HG03103 (cell line): ENCODE measurements at regions not wholly inside any gene's neighbourhood (a gene's known extent, or its start where the extent isn't known, plus 50 kb on each side); places are given as distances from the start of the nearest gene placed in this dataset.
"Not testable (repeated sequence)": the region's sequence is repeated elsewhere in the genome, so short reads cannot be mapped to it uniquely, and the experiment has no call there.

Experiments
- ATAC-seq: cut with Tn5 transposase; IDR thresholded peaks from one replicate; pipeline ENCODE4 v1.9.1; 2021; ENCODE audit warnings: low read depth; ENCODE audit not compliant: unreplicated experiment

- no peak for ATAC-seq
These were observed 115.4 kb upstream of the RAB4A start for GRCh38 chr1:229155472-229155871.

- ATAC-seq: no peak
These were observed 114.0 kb upstream of the RAB4A start for GRCh38 chr1:229156872-229157271.

GRCh38 chr1:229157480-229157879 is 113.4 kb upstream of the RAB4A start:
- ATAC-seq: no peak

- no peak for ATAC-seq
These were observed 112.5 kb upstream of the RAB4A start for GRCh38 chr1:229158341-229158921.

GRCh38 chr1:229158927-229159326 is 112.0 kb upstream of the RAB4A start:
- ATAC-seq: no peak

GRCh38 chr1:229159668-229160544 is 111.0 kb upstream of the RAB4A start:
- no peak for ATAC-seq

GRCh38 chr1:229161740-229162139 is 109.2 kb upstream of the RAB4A start:
- no peak for ATAC-seq

GRCh38 chr1:229162825-229163515 is 107.9 kb upstream of the RAB4A start:
- no peak for ATAC-seq

GRCh38 chr1:229164348-229164747 is 106.6 kb upstream of the RAB4A start:
- ATAC-seq: no peak

GRCh38 chr1:229164836-229165735 is 105.8 kb upstream of the RAB4A start:
- ATAC-seq: no peak

GRCh38 chr1:229167318-229167717 is 103.6 kb upstream of the RAB4A start:
- ATAC-seq: no peak

- ATAC-seq: no peak
These were observed 101.5 kb upstream of the RAB4A start for GRCh38 chr1:229169399-229169798.

- no peak for ATAC-seq
These were observed 100.6 kb upstream of the RAB4A start for GRCh38 chr1:229170274-229170673.

- no peak for ATAC-seq
These were observed 100.0 kb upstream of the RAB4A start for GRCh38 chr1:229170778-229171505.

GRCh38 chr1:229171934-229172333 is 99.0 kb upstream of the RAB4A start:
- no peak for ATAC-seq

- not testable (repeated sequence) for ATAC-seq
These were observed 97.1 kb upstream of the RAB4A start for GRCh38 chr1:229173491-229174476.

GRCh38 chr1:229175297-229175696 is 95.6 kb upstream of the RAB4A start:
- ATAC-seq: not testable (repeated sequence)

GRCh38 chr1:229176457-229176856 is 94.5 kb upstream of the RAB4A start:
- not testable (repeated sequence) for ATAC-seq

GRCh38 chr1:229180161-229180560 is 90.8 kb upstream of the RAB4A start:
- ATAC-seq: no peak
